K562 (cell line): ENCODE measurements at regions not wholly inside any gene's neighbourhood (a gene's known extent, or its start where the extent isn't known, plus 50 kb on each side); places are given as distances from the start of the nearest gene placed in this dataset.
"Not testable (repeated sequence)": the region's sequence is repeated elsewhere in the genome, so short reads cannot be mapped to it uniquely, and the experiment has no call there.

Experiments used
- ATAC-seq: fragments of 200-7000 bp; cut with Tn5 transposase; 3 replicates; pipeline ENCODE4 v1.9.1; 2020; ENCODE audit warnings: moderate library complexity
- BruUV-seq: library from RNA; stranded (reverse); fragments of 400-500 nt; replicated peaks from 2 replicates; lab custom pipeline; 2021; lab: Mats Ljungman, UMichigan
- CTCF ChIA-PET: fragments of 300-600 bp; formaldehyde crosslinking; extraction: SDS; loops from one replicate; lab custom pipeline; 2021; ENCODE audit warnings: low intra/inter-chr PET ratio; lab: Yijun Ruan, JAX
- POLR2A ChIA-PET: fragments of 300-600, 350-650 bp; sonication (Branson Sonifier 250); formaldehyde crosslinking; extraction: SDS; loops from one replicate; lab custom pipeline; 2021; ENCODE audit warnings: antibody characterized with exemption, inconsistent platforms; lab: Yijun Ruan, JAX
- DNase-seq, 4 experiments: peaks; one replicate each; pipeline versions ENCODE4 v3.0.0 to v3.0.0-alpha.2; 2011 to 2018; ENCODE audit warnings: low spot score in 3 of 4, mixed read lengths in 3 of 4; ENCODE audit errors: extremely low read depth in 1 of 4
- FAIRE-seq: peaks from 2 replicates; lab custom pipeline; 2011; peaks lifted over from hg19 to GRCh38; lab: Jason Lieb, UNC
- H2AFZ ChIP-seq: 2 replicates; pipeline ENCODE4 v1.6.0; 2011; ENCODE audit warnings: low read depth, low read length, control low read depth, inconsistent platforms
- H3K27ac ChIP-seq: fragments of 200-600 bp; 3 replicates; pipeline ENCODE4 v1.8.0; 2011; ENCODE audit warnings: low read depth, mild to moderate bottlenecking, control low read depth, inconsistent platforms, low read length, moderate library complexity, mixed read lengths; ENCODE audit errors: extremely low read depth
- H3K27me3 ChIP-seq, 2 experiments: fragments of 300-600 bp in 1 of 2; 2 replicates in 1 of 2; 3 replicates in 1 of 2; pipeline versions ENCODE4 v1.6.0 to v1.8.0; 2011; ENCODE audit warnings: inconsistent platforms in 2 of 2, low read length in 2 of 2, mild to moderate bottlenecking in 1 of 2, mixed read lengths in 1 of 2, moderate library complexity in 1 of 2; ENCODE audit not compliant: control insufficient read depth in 2 of 2, insufficient read depth in 2 of 2
- H3K36me3 ChIP-seq: fragments of 300-600 bp; 3 replicates; pipeline ENCODE4 v1.8.0; 2011; ENCODE audit warnings: mild to moderate bottlenecking, low read length, inconsistent platforms; ENCODE audit not compliant: control insufficient read depth, insufficient read depth
- H3K4me1 ChIP-seq, 2 experiments: fragments of 200-600 bp in 1 of 2; replicated peaks in 1 of 2; 2 replicates in 1 of 2; 3 replicates in 1 of 2; pipeline versions ENCODE4 v1.5.1 to v1.8.0; 2011; ENCODE audit warnings: inconsistent platforms in 2 of 2, low read length in 2 of 2, mild to moderate bottlenecking in 1 of 2, mixed read lengths in 1 of 2, moderate library complexity in 1 of 2; ENCODE audit not compliant: control insufficient read depth in 2 of 2, insufficient read depth in 2 of 2
- H3K4me2 ChIP-seq: 2 replicates; pipeline ENCODE4 v1.6.1; 2011; ENCODE audit warnings: low read length, control low read depth, inconsistent platforms, mixed read lengths; ENCODE audit not compliant: insufficient read depth
- H3K4me3 ChIP-seq: fragments of 200-600 bp; sonication (generic), shearing (Covaris generic); 2 replicates; pipeline ENCODE4 v1.5.1; 2016; ENCODE audit warnings: control low read depth, inconsistent platforms
- H3K79me2 ChIP-seq: fragments of 200-600 bp; 3 replicates; pipeline ENCODE4 v1.8.0; 2011; ENCODE audit warnings: low read length, inconsistent platforms; ENCODE audit not compliant: control insufficient read depth, insufficient read depth
- H3K9ac ChIP-seq, 2 experiments: 2 replicates each; pipeline versions ENCODE4 v1.6.0 to v1.6.1; 2011; ENCODE audit warnings: low read depth in 2 of 2, low read length in 2 of 2, control low read depth in 1 of 2, inconsistent platforms in 1 of 2, mild to moderate bottlenecking in 1 of 2, mixed read lengths in 1 of 2; ENCODE audit not compliant: insufficient read depth in 1 of 2
- H3K9me1 ChIP-seq: one replicate; pipeline ENCODE4 v1.6.0; 2011; ENCODE audit warnings: inconsistent platforms, mild to moderate bottlenecking, low read length, moderate library complexity; ENCODE audit not compliant: control insufficient read depth, insufficient read depth
- H3K9me3 ChIP-seq: replicated peaks from 2 replicates; pipeline ENCODE4 v1.5.1; 2011; ENCODE audit warnings: low read depth, low read length, inconsistent platforms; ENCODE audit not compliant: control insufficient read depth, insufficient read depth
- H4K20me1 ChIP-seq: replicated peaks from 2 replicates; pipeline ENCODE4 v1.6.1; 2011; ENCODE audit warnings: low read length, inconsistent platforms, mixed read lengths; ENCODE audit not compliant: control insufficient read depth, insufficient read depth
- E2F8 ChIP-seq: fragments of 450-650 bp; IDR thresholded peaks from 2 replicates; pipeline ENCODE4 v1.7.1; 2018; ENCODE audit warnings: mild to moderate bottlenecking, low read depth; ENCODE audit not compliant: partially characterized antibody
- FOSL1 ChIP-seq: fragments of 200-800 bp; sonication (Bioruptor generic); conservative IDR thresholded peaks from 2 replicates; pipeline ENCODE4 v1.6.1; 2016; ENCODE audit warnings: missing genetic modification characterization, missing compliant biosample characterization
- MXI1 ChIP-seq: IDR thresholded peaks from 2 replicates; pipeline ENCODE4 v1.6.1; 2011; ENCODE audit warnings: low read depth, mild to moderate bottlenecking, improper control_type of control experiment, low read length
- SRSF9 ChIP-seq: fragments of 200-400 bp; formaldehyde crosslinking; IDR thresholded peaks from 2 replicates; pipeline ENCODE4 v1.6.1; 2017; ENCODE audit warnings: low read depth, low read length, borderline replicate concordance
- TFAP4 ChIP-seq: sonication (generic); formaldehyde crosslinking; IDR thresholded peaks from 2 replicates; pipeline ENCODE4 v1.8.0; 2022; ENCODE audit warnings: missing genetic modification reagents, mild to moderate bottlenecking, moderate library complexity, borderline replicate concordance
- THAP7 ChIP-seq: fragments of 250-450 bp; sonication (Bioruptor Pico); IDR thresholded peaks from 2 replicates; pipeline ENCODE4 v1.5.0; 2021
- ZKSCAN3 ChIP-seq: fragments of 250-450 bp; sonication (Bioruptor Pico); IDR thresholded peaks from 2 replicates; pipeline ENCODE4 v1.4.0; 2020
- WGBS: fragments of 100-300 bp; shearing (Covaris generic); methylation state at CpG from one replicate; pipeline ENCODE4 v1.1.6; 2016; ENCODE audit warnings: low coverage, mixed read lengths; ENCODE audit not compliant: insufficient coverage; ENCODE audit errors: missing lambda C conversion rate; 5-methylcytosine and 5-hydroxymethylcytosine counted together
- in situ Hi-C: fragments of 300-500 bp; cut with MboI; formaldehyde crosslinking; loops from 4 replicates; pipeline ENCODE4 v1.15.0; 2018; ENCODE audit warnings: inconsistent platforms, mixed read lengths
- intact Hi-C: fragments of 100-400 bp; cut with micrococcal nuclease; formaldehyde crosslinking; loops from 2 replicates; pipeline ENCODE4 v1.14.2; 2022

- H3K9me3 ChIP-seq, H3K27ac ChIP-seq, H3K4me2 ChIP-seq, H4K20me1 ChIP-seq, FAIRE-seq, POLR2A ChIA-PET, H3K4me3 ChIP-seq, H2AFZ ChIP-seq, BruUV-seq, H3K9me1 ChIP-seq, CTCF ChIA-PET, in situ Hi-C loops, H3K79me2 ChIP-seq, H3K27me3 ChIP-seq, DNase-seq, H3K4me1 ChIP-seq, intact Hi-C loops, H3K36me3 ChIP-seq, H3K9ac ChIP-seq, ATAC-seq: not testable (repeated sequence)
- 15% methylated on average over 4 of the region's 4 CpGs for WGBS
Measured at GRCh38 chr7:81286754-81287153, 367.9 kb upstream of the SEMA3C start.

- Histone ChIP-seq H3K36me3 (no peaks in the 10 kb centered on the region), H3K27me3 (no peaks in the 10 kb centered on the region), H3K9ac (no peak overlapping the region), H4K20me1 (no peaks in the 10 kb centered on the region), H3K4me1 (no peaks in the 10 kb centered on the region), H3K9me3 (no peaks in the 10 kb centered on the region; the same call in none of the 2 replicates), H3K4me2 (no peak overlapping the region), H3K27ac (no peak overlapping the region), H2AFZ (no peak overlapping the region), H3K9me1 (no peaks in the 10 kb centered on the region), H3K79me2 (no peaks in the 10 kb centered on the region), H3K4me3 (no peak overlapping the region)
- intact Hi-C loops (no loop called here), in situ Hi-C loops (no loop called here)
- 40% methylated on average over 4 of the region's 4 CpGs for WGBS
- POLR2A ChIA-PET, result no interaction called here
- CTCF ChIA-PET, result no interaction called here
- no peak for FAIRE-seq
- no TSS peak for BruUV-seq
- no peak for ATAC-seq
- no peak for DNase-seq
- no peak for TF ChIP-seq SRSF9
- TF ChIP-seq TFAP4 (CRISPR knock-in tag), result no peak
- no peak for TF ChIP-seq MXI1
- TF ChIP-seq THAP7 (CRISPR knock-in tag), result no peak
- TF ChIP-seq E2F8, result no peak
- peak; percentile 19; the same call in 1 of the 2 replicates for TF ChIP-seq FOSL1 (tag)
- TF ChIP-seq ZKSCAN3, result no peak
Measured at GRCh38 chr7:81285142-81285871, 366.5 kb upstream of the SEMA3C start.
